ENCODE measurements at regions not wholly inside any gene's neighbourhood (a gene's known extent, or its start where the extent isn't known, plus 50 kb on each side); places are given as distances from the start of the nearest gene placed in this dataset.

GRCh38 chr13:108551674-108552073, 77.7 kb upstream of the MYO16 start:
- no TSS peak for BruUV-seq (replicated peaks)
- no peak for TF ChIP-seq EZH2 (IDR thresholded peaks at IDR 0.05; ENCODE audit: borderline replicate concordance, low read depth, low read length, severe bottlenecking)
- TF ChIP-seq, protein P1, sequence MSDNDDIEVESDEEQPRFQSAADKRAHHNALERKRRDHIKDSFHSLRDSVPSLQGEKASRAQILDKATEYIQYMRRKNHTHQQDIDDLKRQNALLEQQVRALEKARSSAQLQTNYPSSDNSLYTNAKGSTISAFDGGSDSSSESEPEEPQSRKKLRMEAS (IDR thresholded peaks at IDR 0.05; ENCODE audit: insufficient read depth, insufficient read length), result no peak
- no peak for TF ChIP-seq JUN (IDR thresholded peaks at IDR 0.05; ENCODE audit: borderline replicate concordance, insufficient read depth, insufficient read length, low read depth)
- TF ChIP-seq, protein P2, sequence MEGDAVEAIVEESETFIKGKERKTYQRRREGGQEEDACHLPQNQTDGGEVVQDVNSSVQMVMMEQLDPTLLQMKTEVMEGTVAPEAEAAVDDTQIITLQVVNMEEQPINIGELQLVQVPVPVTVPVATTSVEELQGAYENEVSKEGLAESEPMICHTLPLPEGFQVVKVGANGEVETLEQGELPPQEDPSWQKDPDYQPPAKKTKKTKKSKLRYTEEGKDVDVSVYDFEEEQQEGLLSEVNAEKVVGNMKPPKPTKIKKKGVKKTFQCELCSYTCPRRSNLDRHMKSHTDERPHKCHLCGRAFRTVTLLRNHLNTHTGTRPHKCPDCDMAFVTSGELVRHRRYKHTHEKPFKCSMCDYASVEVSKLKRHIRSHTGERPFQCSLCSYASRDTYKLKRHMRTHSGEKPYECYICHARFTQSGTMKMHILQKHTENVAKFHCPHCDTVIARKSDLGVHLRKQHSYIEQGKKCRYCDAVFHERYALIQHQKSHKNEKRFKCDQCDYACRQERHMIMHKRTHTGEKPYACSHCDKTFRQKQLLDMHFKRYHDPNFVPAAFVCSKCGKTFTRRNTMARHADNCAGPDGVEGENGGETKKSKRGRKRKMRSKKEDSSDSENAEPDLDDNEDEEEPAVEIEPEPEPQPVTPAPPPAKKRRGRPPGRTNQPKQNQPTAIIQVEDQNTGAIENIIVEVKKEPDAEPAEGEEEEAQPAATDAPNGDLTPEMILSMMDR (IDR thresholded peaks at IDR 0.05; ENCODE audit: extremely low read depth in 1 of 2, insufficient read depth in 1 of 2, low read depth in 1 of 2, low read length in 2 of 2), result no peak
- Histone ChIP-seq H3K36me3 (ENCODE audit: control insufficient read depth in 2 of 2, extremely low read depth in 1 of 2, insufficient read depth in 2 of 2, low read length in 2 of 2) (no peaks in the 10 kb centered on the region), H3K4me3 (replicated peaks in 1 of 3; ENCODE audit: insufficient read depth in 1 of 3, low read depth in 1 of 3, low read length in 3 of 3) (no peak overlapping the region), H3K9ac (replicated peaks; ENCODE audit: extremely low read depth, insufficient read depth, low read length) (no peak overlapping the region), H3K27me3 (ENCODE audit: control insufficient read depth in 2 of 2, insufficient read depth in 2 of 2, low read length in 2 of 2) (no peaks in the 10 kb centered on the region), H3K4me2 (ENCODE audit: insufficient read depth, low read length) (no peak overlapping the region), H3K79me2 (ENCODE audit: control insufficient read depth, insufficient read depth, low read length) (no peaks in the 10 kb centered on the region), H3K4me1 (ENCODE audit: control insufficient read depth, extremely low read depth, insufficient read depth, low read length) (no peaks in the 10 kb centered on the region), H3K9me1 (replicated peaks; ENCODE audit: control insufficient read depth, extremely low read depth, insufficient read depth, low read length) (no peaks in the 10 kb centered on the region), H2AFZ (ENCODE audit: low read depth, low read length) (no peak overlapping the region), H4K20me1 (replicated peaks; ENCODE audit: control insufficient read depth, extremely low read depth, insufficient read depth, low read length) (no peaks in the 10 kb centered on the region), H3K9me3 (replicated peaks; ENCODE audit: control insufficient read depth, insufficient read depth, low read length) (peaks cover 2% of the 10 kb centered on the region), H3K27ac (ENCODE audit: insufficient read depth, low read depth, low read length) (no peak overlapping the region)
- DNase-seq (ENCODE audit: low read depth, low spot score) (no peak), FAIRE-seq (no peak)
- POLR2A ChIA-PET, result no interaction called here
- intact Hi-C loops (cut with micrococcal nuclease) (no loop called here), dilution Hi-C loops (cut with MboI; ENCODE audit: extremely low pct_ligation_motif_present, low sequenced_read_pairs) (no loop called here)
- CTCF ChIA-PET, result no interaction called here

DNA sequence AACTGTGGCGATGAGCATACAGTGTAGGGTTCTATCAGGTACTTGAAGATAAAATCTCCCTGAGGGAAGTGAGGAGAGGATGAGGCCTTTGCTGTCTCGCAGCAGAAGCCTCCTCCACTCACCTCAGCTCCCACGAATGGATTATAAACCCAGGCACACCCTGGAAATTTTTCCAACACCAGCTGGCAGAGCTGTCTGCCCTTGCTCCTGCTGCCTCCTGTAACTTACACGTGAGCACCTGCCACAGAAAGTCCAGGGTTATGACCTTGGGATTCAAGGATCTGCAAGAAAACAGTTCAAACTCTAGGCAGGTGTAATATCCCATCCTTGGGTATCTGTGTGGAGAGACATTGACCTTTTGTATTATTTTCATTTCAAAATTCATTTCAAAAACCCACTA, 70.9 kb upstream of the MYO16 start:
- no TSS peak for BruUV-seq (replicated peaks)

More for the DNA sequence above, 70.9 kb upstream of the MYO16 start:
- TF ChIP-seq GATA2 (IDR thresholded peaks at IDR 0.05; ENCODE audit: insufficient read depth, insufficient read length, low read depth, low read length), result no peak
- TF ChIP-seq, protein P2 (IDR thresholded peaks at IDR 0.05; ENCODE audit: extremely low read depth in 1 of 2, insufficient read depth in 1 of 2, low read depth in 1 of 2, low read length in 2 of 2), result no peak
- no peak for TF ChIP-seq FOS (IDR thresholded peaks at IDR 0.05; ENCODE audit: borderline replicate concordance, insufficient read depth, low read length)
- no peak for TF ChIP-seq JUN (IDR thresholded peaks at IDR 0.05; ENCODE audit: borderline replicate concordance, insufficient read depth, insufficient read length, low read depth)
- TF ChIP-seq POLR2A (IDR thresholded peaks at IDR 0.05; ENCODE audit: low read depth, low read length), result no peak
- TF ChIP-seq, protein P1 (IDR thresholded peaks at IDR 0.05; ENCODE audit: insufficient read depth, insufficient read length), result no peak
- no peak for TF ChIP-seq POLR2AphosphoS5 (IDR thresholded peaks at IDR 0.05; ENCODE audit: insufficient read depth, low read depth, low read length)
- TF ChIP-seq EZH2 (IDR thresholded peaks at IDR 0.05; ENCODE audit: borderline replicate concordance, low read depth, low read length, severe bottlenecking), result no peak
- TF ChIP-seq MYC (IDR thresholded peaks at IDR 0.05; ENCODE audit: low read depth, low read length), result no peak
- Histone ChIP-seq H2AFZ (ENCODE audit: low read depth, low read length) (no peak overlapping the region), H3K9me3 (replicated peaks; ENCODE audit: control insufficient read depth, insufficient read depth, low read length) (peaks cover 2% of the 10 kb centered on the region), H3K27me3 (ENCODE audit: control insufficient read depth in 2 of 2, insufficient read depth in 2 of 2, low read length in 2 of 2) (no peaks in the 10 kb centered on the region), H3K36me3 (ENCODE audit: control insufficient read depth in 2 of 2, extremely low read depth in 1 of 2, insufficient read depth in 2 of 2, low read length in 2 of 2) (no peaks in the 10 kb centered on the region), H3K4me1 (ENCODE audit: control insufficient read depth, extremely low read depth, insufficient read depth, low read length) (no peaks in the 10 kb centered on the region), H3K9me1 (replicated peaks; ENCODE audit: control insufficient read depth, extremely low read depth, insufficient read depth, low read length) (no peaks in the 10 kb centered on the region), H3K9ac (replicated peaks; ENCODE audit: extremely low read depth, insufficient read depth, low read length) (no peak overlapping the region), H3K4me3 (replicated peaks in 1 of 3; ENCODE audit: insufficient read depth in 1 of 3, low read depth in 1 of 3, low read length in 3 of 3) (no peak overlapping the region), H3K4me2 (ENCODE audit: insufficient read depth, low read length) (no peak overlapping the region), H3K27ac (ENCODE audit: insufficient read depth, low read depth, low read length) (no peak overlapping the region), H4K20me1 (replicated peaks; ENCODE audit: control insufficient read depth, extremely low read depth, insufficient read depth, low read length) (no peaks in the 10 kb centered on the region), H3K79me2 (ENCODE audit: control insufficient read depth, insufficient read depth, low read length) (no peaks in the 10 kb centered on the region)
- POLR2A ChIA-PET, result no interaction called here
- intact Hi-C loops (cut with micrococcal nuclease) (no loop called here), dilution Hi-C loops (cut with MboI; ENCODE audit: extremely low pct_ligation_motif_present, low sequenced_read_pairs) (no loop called here)
- no peak for DNase-seq (ENCODE audit: low read depth, low spot score)
- no peak for FAIRE-seq
- CTCF ChIA-PET, result no interaction called here
